ENCODE measurements at regions not wholly inside any gene's neighbourhood (a gene's known extent, or its start where the extent isn't known, plus 50 kb on each side); places are given as distances from the start of the nearest gene placed in this dataset.
A peak's percentile ranks its signal among the peaks of the same experiment; 100 is the strongest.
"Not testable (repeated sequence)": the region's sequence is repeated elsewhere in the genome, so short reads cannot be mapped to it uniquely, and the experiment has no call there.

DNA sequence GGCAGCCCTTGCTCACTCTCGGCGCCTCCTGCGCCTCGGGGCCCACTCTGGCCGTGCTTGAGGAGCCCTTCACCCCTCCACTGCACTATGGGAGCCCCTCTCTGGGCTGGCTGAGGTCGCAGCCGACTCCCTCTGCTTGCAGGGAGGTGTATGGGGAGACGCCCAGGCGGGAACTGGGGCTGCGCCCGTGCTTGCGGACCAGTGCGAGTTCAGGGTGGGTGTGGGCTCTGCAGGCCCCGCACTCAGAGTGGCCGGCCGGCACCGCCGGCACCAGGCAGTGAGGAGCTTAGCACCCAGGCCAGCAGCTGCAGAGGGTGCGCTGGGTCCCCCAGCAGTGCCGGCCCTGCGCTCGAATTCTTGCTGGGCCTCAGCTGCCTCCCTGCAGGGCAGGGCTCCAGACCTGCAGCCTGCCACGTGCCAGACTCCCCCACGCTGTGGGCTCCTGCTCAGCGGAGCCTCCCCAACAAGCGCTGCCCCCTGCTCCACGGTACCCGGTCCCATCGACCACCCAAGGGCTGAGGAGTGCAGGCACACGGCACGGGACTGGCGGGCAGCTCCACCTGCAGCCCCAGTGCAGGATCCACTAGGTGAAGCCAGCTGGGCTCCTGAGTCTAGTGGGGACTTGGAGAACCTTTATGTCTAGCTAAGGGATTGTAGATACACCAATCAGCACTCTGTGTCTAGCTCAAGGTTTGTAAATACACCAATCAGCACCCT lies 54.0 kb upstream of the WWC2 start:
- H3K9me3 ChIP-seq; H3K27me3 ChIP-seq; intact Hi-C loops (cut with DNase I); H3K36me3 ChIP-seq; H3K4me3 ChIP-seq; H3K4me1 ChIP-seq; ATAC-seq; H3K27ac ChIP-seq: not testable (repeated sequence)
- peak in 1 of 4 donors; percentile 79 for DNase-seq

DNA sequence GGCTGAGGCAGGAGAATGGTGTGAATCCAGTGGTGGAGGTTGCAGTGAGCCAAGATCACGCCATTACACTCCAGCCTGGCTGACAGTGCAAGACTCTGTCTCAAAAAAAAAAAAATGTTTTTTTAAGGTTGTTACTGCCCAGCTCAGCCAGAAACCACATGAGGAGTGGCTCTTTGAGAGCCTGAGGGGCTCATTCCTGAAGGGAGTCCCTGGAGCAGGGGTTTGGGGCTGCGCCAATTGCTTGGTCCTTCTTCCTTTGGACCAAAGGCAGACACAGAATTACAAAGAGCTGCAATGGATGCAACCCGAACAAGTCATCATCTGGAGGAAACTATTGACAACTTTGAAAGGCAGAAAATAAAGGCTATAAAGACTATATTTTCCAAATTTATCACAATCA lies 60.6 kb upstream of the WWC2 start:
- intact Hi-C loops (cut with DNase I) = no loop called here
- Histone ChIP-seq H3K27me3 (no peaks in the 10 kb centered on the region), H3K27ac (no peak overlapping the region), H3K4me1 (no peaks in the 10 kb centered on the region), H3K4me3 (no peak overlapping the region), H3K36me3 (no peaks in the 10 kb centered on the region), H3K9me3 (no peaks in the 10 kb centered on the region)
- no peak for DNase-seq
- ATAC-seq = no peak
- no peak for TF ChIP-seq CTCF (IDR thresholded peaks at IDR 0.05)

DNA sequence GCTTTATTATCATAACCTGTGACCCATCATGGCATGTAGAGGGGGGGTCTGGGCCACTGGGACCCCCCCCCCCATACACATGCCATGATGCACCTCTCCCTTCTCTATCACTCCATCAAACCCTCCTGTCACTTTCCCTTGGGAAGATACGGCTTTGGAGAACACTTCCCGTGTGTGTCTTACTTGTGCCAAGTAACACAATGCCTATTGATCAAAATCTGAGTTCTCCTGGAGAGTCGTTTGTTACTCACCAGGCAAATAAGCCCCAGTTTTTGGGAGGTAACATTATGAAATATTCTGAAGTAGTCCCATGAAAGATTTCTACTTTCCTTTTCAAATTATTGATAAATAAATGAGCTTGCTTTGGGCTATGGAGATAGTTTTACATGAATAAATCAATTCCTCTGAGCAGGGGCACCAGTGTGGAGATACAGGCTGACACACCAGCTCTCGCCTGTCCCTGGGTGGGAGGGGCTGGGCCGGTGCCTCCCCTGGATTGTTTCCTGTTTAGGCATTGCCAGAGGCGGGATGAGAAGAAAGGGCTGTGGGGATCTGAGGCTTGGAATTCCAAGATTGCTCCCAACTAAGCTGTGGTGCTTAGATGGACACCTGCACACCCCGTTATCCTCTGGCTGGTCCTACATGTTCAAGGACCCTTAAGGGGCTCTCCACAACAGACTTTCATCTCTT lies 63.2 kb upstream of the WWC2 start:
- Histone ChIP-seq H3K9me3 (no peaks in the 10 kb centered on the region), H3K27me3 (no peaks in the 10 kb centered on the region), H3K4me1 (no peaks in the 10 kb centered on the region), H3K27ac (no peak overlapping the region), H3K36me3 (no peaks in the 10 kb centered on the region), H3K4me3 (no peak overlapping the region)
- no peak for ATAC-seq
- no peak for DNase-seq
- intact Hi-C loops (cut with DNase I) = no loop called here
- TF ChIP-seq CTCF (IDR thresholded peaks at IDR 0.05) = no peak

- no peaks in the 10 kb centered on the region for H3K36me3 ChIP-seq
- TF ChIP-seq CTCF (IDR thresholded peaks at IDR 0.05) = no peak
- no peaks in the 10 kb centered on the region for H3K9me3 ChIP-seq
- DNase-seq = no peak
- H3K4me1 ChIP-seq = no peaks in the 10 kb centered on the region
- intact Hi-C loops (cut with DNase I) = no loop called here
- H3K27me3 ChIP-seq = no peaks in the 10 kb centered on the region
- no peak for ATAC-seq
- H3K4me3 ChIP-seq = no peak overlapping the region
- no peak overlapping the region for H3K27ac ChIP-seq
Measured at GRCh38 chr4:183035256-183035655, 63.8 kb upstream of the WWC2 start.

GRCh38 chr4:183030823-183031222 lies 68.2 kb upstream of the WWC2 start:
- intact Hi-C loops (cut with DNase I) = no loop called here
- Histone ChIP-seq H3K4me1 (no peaks in the 10 kb centered on the region), H3K4me3 (no peak overlapping the region), H3K36me3 (no peaks in the 10 kb centered on the region), H3K27me3 (no peaks in the 10 kb centered on the region), H3K27ac (no peak overlapping the region), H3K9me3 (no peaks in the 10 kb centered on the region)
- ATAC-seq (no peak), DNase-seq (no peak)
- TF ChIP-seq CTCF (IDR thresholded peaks at IDR 0.05) = no peak
